GM18861 (cell line): ENCODE measurements at regions not wholly inside any gene's neighbourhood (a gene's known extent, or its start where the extent isn't known, plus 50 kb on each side); places are given as distances from the start of the nearest gene placed in this dataset.

Source experiments
- ATAC-seq: cut with Tn5 transposase; IDR thresholded peaks from one replicate; pipeline ENCODE4 v1.9.1; 2021; ENCODE audit not compliant: unreplicated experiment

DNA sequence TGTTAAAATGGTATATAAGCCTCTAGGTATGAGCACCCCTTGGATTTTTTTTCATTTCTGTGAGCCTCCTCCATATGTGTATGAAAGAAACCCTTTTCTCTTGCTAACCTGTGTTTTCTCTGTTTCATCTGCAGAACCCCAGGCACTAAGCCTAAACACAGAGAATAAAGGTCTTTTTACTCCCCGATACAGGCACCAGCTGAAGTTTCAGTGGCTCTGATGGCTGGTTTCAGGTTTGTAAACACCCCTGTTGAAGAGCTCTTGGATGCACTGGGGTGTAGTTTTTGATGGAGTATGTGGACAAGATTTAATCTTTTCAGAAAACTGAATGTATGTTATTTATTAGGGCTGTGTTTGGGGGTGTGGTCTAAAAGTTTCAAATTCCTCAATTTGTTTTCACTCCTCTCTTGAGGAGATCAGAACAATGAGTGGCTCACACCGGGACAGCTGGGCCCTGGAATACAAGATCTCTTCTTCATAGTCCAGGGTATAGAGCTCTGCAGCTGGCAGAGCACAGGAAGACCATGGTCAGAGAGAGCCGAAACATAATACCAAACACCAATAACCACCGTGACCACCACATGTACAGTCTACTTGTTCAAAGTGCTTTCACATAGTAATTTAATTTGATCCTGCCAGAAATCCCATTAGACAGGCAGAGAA lies 50.2 kb upstream of the VTCN1 start:
- ATAC-seq, result no peak
